NCI-H774 (cell line): ENCODE measurements at regions not wholly inside any gene's neighbourhood (a gene's known extent, or its start where the extent isn't known, plus 50 kb on each side); places are given as distances from the start of the nearest gene placed in this dataset.

ENCODE experiments used
- DNase-seq: peaks from one replicate; lab custom pipeline; 2025; lab: John Stamatoyannopoulos, UW

DNA sequence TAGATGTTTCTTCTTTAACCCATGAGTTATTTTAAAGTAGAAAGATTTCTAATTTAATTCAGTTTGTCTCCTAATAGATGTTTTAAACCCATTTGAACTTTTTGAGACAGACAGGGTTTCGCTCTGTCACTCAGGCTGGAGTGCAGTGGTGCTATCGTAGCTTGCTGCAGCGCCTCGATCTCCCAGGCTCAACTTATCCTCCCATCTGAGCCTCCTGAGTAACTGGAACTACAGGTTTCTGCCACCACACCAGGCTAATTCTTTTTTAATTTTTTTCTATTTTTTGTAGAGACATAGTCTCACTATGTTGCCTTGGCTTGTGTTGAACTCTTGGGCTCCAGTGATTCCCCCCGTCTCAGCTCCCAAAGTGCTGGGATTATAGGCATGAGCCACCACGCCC lies 53.0 kb upstream of the RAB18 start:
- no peak for DNase-seq

DNA sequence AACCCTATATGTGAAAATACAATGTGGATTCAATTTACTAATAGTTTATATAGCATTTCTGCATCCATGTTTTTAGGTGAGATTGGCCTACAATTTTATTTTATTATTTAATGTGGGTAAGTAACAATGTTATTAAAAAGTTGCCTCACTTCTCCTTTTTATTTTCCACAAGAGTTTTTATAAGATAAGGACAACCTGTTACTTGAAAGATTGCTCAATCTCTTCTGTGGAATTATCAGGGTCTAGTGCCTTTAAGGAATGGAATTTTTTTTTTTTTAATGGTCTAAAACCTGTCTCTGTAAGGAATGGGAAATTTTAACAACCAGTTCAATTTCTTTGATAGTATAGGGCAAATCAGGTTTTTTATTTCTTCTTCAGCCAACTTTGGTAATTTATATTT lies 53.9 kb upstream of the RAB18 start:
- no peak for DNase-seq

DNA sequence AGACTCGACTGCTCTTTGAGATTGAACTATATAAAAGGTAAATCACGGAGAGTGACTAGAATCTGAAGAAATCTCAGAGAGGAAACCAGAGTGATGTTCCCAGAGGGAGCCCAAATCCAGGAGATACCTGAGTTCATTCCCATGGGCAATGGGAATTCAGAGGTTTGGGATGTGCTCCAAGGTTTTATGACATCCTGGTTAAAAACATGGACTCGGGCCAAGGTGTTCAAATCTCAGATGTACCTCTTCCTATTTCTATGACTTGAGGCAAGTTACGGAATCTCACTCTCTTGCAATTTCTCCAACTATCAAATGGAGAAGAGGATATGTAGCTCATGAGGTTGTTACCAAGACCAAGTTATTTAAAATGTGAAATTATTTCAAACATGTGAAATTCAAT lies 54.5 kb upstream of the RAB18 start:
- no peak for DNase-seq

DNA sequence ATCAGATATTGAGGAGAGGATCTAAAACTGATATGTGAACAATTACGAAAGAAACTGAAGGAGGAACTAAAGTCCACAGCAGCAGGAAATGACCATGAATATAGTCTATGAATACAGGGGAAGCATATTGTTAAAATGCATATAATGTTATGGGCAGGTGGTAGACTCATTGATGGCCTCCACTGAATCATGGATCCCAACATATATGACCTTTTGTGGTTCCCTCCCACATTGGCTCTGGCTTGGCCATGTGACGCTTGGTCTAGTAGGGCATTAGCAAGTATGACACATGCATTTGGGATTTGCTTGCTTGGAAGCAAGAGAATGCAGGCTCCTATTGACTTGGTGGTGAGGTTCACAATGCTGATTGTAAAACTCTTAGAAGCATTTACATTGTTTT lies 55.2 kb upstream of the RAB18 start:
- DNase-seq = no peak

DNA sequence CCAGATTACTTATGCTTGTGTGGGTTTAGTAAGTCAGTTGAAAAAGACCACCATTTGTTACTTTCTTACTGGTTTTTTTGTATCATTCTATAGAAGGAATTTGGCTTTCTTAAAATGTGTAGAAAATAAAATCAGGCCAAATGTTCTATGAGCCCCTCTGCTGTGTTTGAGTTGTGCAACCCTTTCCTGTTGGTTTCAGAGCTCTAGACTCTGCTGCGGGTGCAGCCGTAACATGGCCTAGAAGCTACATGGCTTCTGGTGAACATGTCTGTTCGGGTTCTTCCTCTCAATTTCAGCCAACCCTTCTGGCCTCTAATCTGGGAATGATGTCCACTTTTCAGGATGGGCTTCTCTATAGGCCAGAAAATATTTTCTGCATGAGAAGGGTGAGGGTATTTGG lies 56.6 kb upstream of the RAB18 start:
- no peak for DNase-seq

DNA sequence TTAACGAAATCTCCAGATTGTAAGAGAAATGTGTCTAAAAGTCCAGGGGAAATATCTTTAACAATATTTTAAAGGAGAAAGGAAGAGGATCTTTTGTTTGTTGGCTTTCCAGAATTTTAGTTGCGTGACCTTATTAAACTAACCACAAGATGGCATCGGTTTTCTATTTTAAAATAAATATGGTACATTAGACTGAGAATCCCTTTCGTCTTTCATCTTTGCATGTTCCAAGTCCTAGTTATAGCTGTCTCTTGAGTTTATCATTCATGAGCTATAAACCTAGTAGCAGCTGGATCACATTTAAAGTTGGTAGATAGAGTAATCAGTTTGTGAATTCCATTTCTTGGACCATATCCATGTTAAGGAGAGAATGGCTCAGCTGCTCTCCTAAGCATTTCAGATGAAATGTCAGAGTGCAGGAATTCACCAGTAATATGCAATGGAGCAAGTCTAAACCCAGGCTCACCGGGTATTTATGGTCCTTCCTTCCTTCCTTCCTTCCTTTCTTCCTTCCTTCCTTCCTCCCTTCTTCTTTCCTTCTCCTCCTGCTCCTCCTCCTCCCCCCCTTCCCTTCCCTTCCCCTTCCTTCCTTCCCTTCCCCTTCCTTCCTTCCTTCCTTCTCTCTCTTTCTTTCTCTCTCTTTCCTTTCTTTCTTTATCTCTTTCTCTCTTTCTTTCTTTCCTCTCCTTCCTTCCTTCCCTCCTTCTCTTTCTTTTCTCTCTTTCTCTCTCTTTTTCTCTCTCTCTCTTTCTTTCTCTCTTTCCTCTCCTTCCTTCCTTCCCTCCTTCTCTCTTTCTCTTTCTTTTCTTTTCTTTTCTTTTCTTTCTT lies 57.8 kb upstream of the RAB18 start:
- DNase-seq = peak; percentile 0

DNA sequence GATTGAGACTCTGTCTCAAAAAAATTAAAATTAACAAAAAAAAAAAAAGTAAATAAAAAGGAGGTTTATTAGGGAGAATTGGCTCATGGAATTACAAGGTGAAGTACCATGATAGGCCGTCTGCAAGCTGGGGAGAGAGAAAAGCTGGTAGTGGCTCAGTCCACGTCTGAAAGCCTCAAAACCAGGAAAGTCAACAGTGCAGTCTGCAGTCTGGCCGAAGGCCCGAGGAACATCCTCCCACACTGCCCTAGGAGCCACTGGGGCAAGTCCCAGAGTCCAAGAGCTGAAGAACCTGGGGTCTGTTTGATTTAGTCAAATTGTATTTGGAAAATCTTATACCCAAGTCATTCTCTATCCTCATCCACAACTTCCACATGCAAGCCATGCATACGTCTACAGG lies 59.0 kb upstream of the RAB18 start:
- no peak for DNase-seq

DNA sequence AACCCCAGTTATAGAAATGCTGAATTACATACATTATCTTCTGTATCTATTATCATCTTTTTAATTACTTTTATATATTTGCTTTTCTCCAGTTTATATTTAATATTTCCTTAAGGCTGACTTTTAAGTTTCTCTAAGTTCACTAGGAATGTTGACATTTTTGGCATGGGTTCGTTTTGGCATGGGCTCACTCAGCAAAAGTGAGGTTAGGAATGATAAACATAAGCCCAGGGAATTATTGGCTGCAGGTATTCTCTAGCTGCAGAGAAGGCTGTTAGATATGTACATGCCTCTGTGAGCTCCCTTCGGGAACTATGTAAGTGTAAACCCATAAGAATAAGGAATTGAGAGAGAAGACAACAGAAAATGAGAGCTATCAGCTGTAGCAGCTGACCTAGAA lies 63.6 kb upstream of the RAB18 start:
- DNase-seq = no peak

DNA sequence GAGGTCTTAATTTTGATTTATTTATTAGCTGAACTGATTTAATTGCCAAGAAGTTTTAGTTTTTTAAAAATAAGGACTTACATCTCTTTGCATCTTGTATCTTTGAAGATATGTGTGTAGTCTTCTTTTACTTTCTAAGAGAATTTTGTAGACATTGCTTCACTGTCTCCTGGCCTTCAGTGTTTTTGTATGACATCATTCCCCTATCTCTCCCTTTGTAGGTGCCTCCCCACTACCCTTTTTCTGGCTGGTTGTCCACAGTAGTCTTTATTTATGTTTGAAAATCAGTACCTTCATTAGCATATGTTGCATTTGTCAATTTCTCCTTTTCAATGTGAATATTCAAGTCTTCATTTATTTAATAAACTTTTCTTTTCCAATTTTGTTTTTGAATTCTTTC lies 64.1 kb upstream of the RAB18 start:
- no peak for DNase-seq

DNA sequence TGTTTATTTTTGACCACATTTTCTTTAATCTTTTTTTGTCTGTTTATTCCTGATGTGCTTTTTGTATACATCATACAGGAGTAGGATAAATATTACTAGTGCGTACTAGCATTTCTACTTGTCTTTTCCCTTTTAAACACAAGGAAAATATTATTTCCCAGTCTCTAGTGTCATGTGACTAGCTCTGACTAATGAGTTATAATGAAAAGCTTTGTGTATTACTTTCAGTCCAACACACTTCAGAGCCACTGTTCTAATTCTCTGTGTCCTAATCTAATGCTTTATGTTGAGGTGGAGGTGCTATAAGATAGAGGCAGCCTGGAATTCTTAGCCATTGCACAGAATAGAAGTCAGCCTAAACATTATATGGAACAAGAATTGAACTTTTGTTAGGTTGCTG lies 65.0 kb upstream of the RAB18 start:
- no peak for DNase-seq

DNA sequence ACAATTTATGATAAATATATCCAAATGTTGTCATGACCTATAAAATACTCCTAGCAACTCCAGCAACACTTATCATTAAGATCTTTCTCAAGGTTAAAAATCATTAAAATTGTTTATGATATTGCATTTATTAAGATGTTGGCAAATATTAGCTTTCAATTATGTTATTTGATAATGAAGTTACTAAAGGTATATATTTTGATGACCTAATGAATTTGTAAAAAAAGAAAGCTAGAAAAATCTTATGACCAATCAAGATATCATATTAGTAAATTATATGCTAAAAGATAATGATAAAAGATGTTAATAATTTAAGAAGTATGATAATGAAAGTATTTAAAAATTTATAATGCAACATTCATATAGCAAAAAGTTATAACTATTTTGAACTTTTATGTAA lies 66.3 kb upstream of the RAB18 start:
- no peak for DNase-seq

DNA sequence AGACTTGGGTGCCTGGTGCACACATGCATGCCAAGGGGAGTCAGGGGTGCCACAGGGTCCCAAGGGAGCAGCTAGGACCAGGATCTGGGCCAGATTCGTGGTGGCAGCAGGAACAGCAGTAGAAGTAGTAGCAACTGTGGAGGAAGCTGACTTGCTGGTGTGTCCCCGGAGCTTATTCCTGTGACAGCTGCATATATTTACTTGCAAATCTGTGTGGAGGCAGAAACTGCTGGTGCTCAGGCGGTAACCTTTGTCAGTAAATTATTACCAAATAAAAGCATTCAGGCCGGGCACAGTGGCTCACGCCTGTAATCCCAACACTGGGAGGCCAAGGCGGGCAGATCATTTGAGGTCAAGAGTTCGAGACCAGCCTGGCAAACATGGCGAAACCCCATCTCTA lies 67.4 kb upstream of the RAB18 start:
- no peak for DNase-seq

DNA sequence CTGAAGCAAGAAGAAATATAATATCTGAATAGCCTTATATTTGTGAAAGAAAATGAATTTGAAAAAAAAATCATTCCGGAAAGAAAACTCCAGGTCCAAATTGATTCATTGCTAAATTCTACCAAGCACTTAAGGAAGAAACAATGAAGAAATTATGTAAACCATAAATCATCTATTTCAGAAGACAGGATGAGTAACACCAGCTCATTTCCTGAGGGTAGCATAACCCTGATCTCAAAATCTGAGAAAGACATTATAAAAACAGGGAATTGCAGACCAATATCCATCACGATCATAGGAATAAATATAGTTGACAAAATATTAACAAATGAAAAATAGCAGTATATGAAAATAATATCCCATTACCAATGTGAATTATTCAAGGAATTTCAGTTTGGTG lies 70.1 kb upstream of the RAB18 start:
- no peak for DNase-seq

DNA sequence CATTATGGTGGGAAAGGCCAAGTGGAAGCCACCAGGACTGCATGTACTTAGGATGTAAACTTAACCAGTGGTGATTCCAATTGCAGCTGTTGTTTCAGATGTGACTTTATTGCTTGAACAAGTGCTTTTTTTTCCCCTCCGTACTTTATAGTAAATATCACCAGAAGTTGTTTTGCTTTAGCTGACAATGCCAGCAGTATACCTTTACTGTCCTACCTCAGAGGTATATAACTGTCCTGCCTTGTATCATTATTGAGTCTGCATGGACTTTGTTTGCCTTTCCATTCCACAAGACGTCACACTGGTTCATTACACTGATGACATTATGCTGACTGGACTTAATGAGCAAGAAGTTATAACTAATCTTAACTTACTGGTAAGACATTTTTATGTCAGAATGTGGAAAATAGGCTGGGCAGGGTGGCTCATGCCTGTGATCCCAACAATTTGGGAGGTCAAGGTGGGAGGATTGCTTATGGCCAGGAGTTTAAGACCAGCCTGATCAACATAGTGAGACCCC lies 77.1 kb upstream of the RAB18 start:
- no peak for DNase-seq

DNA sequence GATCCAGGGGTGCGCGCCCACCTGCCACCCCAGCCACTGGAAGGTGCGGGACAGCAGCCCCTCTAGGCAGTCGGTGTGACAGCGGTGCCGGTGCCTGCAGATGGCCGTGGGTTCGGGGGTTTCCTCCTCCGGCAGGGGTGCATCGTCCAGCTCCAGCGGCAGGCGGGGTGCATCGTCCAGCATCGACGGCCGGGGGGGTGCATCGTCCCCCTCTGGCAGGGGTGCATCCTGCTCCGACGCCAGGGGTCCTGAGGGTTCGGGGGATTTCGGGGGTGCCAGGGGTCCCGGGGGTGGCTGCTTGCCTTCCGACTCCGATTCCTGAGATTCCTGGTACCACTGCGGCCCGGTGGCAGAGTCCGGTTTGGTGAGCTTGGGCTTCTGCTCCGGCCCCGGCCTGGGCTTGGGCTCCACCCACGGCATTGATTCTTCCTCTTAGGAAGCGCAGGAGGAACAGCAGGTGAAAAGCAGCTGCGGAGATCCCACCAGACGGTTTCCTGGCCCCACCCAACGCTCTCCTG lies 90.2 kb upstream of the RAB18 start:
- DNase-seq = no peak

DNA sequence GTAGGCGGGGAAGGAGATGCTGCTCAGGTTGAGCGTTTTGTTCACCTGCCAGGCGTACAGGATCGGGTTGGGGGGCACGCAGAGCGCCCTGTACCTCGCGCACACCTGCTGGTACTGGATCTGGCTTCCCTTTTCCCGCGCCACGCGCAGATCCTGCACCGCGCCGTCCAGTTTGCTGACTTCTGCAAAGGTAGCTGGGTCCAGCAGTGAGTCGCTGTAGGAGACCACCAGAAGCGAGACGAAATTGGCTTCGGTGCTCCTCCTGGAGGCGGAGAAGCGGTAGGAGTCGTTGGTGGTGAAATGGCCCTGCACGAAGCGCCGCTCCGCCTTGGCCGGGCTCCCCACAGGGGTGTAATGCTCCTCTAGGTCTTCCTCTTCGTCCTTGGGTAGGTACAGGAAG lies 90.7 kb upstream of the RAB18 start:
- DNase-seq = no peak

DNA sequence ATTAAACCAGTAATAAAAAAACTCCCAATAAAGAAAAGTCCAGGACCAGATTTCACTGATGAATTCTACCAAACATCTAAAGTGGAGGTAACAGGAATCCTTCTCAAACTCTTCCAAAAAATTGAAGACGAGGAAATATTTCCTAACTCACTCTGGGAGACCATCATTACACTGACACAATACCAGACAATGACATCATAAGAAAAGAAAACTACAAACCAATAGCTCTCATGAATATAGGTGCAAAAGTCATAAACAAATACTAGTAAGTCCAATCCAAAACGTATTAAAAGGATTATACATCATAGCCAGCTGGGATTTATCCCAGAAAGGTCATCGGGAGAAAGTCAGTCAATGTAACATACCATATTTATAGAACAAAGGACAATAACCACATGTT lies 94.0 kb upstream of the RAB18 start:
- DNase-seq = no peak

DNA sequence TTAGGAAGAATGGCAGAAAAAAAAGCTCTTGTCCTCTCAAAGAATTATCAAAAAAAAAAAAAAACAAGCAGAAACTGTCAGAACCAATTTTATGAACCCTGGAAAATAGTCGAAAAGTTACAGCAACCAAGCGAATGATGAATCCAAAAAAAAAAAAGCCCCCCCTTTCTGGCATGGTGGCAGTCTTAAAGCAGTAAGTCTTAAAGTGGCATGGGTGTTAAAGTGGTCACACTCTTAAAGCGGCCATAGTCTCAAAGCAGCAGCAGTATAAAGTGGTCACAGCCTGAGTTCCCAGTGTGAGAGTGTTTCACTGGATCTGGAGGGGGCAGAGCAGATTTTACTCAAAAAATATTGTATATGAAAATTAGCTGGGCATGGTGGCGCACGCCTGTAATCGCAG lies 96.8 kb upstream of the RAB18 start:
- no peak for DNase-seq

DNA sequence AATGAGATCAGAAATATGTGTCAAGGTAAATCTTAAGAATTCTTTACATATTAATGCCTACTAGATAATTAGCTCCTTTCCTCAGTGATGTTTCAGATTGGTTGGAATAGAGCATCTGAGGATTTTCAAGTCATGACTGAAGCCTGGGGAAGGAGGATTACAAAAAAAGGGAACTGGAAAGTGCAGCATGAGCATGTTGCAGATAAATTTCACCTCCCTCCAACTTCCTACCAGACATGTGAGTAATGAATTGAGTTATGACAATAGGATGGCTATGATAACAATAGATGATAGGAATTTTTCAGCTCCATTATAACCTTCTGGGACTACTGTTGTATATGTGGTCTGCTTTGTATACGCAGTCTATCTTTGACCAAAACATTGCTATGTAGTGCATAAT lies 104.2 kb upstream of the RAB18 start:
- no peak for DNase-seq

DNA sequence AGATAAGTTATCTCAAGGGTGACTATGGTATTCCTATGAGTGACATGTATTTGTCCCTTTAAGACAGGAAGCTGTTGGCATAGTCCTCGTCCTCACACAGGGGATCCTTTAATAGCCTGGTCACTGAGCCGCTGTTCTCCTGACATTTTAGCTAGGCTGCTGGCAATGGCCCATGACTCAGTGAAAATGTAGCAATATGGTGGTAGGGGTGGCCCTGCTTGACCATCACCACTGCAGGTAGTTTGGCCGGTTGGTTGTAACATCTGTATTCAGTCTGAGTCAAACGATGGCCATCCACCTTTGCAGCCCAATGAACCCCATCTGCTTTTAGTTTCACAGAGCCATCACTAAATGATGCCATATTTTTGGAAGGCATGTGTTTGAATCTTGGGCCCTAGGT lies 110.1 kb upstream of the RAB18 start:
- no peak for DNase-seq

DNA sequence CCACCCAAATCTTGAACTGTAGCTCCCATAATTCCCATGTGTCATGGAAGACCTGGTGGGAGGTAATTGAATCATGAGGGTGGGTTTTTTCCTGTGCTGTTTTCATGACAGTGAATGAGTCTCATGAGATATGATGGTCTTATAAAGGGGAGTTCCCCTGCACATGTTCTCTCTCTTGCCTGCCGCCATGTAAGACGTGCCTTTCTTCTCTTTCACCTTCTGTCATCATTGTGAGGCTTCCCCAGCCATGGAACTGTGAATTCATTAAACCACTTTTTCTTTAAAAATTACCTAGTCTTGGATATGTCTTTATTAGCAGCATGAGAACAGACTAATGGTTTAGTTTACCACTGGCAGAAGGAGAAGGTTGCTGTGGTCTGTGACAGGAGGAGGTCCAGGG lies 111.5 kb upstream of the RAB18 start:
- DNase-seq = no peak

DNA sequence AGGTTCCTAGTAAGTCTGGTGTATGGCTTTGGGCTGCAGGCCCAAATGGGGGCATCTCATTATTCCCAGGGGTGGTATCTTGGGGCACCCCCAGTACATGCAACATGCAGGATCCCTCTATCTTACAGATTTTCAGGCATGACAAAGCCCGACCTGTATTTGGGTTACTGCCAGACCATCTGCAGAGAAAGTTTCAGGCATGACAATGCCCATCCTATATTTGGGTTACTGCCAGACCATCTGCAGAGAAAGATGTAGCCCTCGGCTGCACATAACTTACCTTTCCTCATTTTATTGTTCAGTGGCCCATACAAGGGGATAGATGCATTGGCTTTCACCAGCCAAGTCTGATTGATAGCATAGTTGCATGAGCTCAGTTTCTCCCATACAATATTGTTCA lies 112.2 kb upstream of the RAB18 start:
- DNase-seq = no peak

DNA sequence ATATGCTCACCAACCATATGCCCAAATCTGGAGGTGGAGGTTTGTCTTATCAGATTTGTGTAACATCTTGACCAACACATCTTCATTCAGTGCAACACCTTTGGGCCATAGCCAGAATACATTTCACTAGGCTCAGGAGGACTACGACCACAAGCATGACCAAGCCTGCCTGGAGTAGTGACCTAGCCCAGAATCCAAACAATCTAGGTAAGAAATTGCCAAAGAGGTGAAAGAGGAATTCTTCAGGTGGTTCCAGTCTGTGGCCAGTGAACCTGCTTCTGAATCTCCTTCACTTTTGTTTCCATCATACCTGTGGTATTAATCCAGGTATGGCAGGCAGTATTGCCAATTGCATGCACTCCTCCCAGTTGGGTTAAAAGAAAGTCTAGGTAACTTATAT lies 112.8 kb upstream of the RAB18 start:
- DNase-seq = no peak

DNA sequence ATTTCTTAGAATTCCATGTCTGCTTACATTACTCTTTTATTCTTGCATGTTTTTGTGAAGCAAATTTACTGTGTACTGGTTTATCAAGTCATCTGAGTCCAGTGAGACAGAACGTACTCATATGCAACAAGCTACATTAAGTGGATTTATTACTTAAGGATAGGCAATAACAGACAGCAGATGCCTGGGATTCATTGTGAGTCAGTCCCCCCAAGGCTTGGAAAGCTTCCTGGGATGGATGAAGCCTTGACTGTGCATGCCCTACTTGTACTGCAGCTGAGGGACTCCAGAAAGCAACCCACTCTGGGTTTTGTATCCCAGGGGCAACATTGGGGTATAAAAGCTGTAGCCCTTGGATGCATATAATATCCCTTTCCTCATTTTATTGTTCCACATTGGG lies 113.4 kb upstream of the RAB18 start:
- no peak for DNase-seq
